Activated naive CD8-positive, alpha-beta T cell treated with anti-CD3 and anti-CD28 coated beads, Interleukin-2, amount 50 U/mL, for 24 hours (primary cell): ENCODE measurements at regions not wholly inside any gene's neighbourhood (a gene's known extent, or its start where the extent isn't known, plus 50 kb on each side); places are given as distances from the start of the nearest gene placed in this dataset.
"Not testable (repeated sequence)": the region's sequence is repeated elsewhere in the genome, so short reads cannot be mapped to it uniquely, and the experiment has no call there.

Experiments used
- ATAC-seq: fragments of 150-1000 bp; cut with Tn5 transposase; one replicate; pipeline ENCODE4 v1.10.0; 2021
- DNase-seq: peaks from one replicate; pipeline ENCODE4 v3.0.0; 2021
- H3K27ac Mint-ChIP-seq: one replicate; pipeline ENCODE4 v1.8.0; 2021; ENCODE audit warnings: mild to moderate bottlenecking, mixed read lengths
- H3K27me3 Mint-ChIP-seq: one replicate; pipeline ENCODE4 v1.8.0; 2021; ENCODE audit warnings: mixed read lengths
- H3K36me3 Mint-ChIP-seq: one replicate; pipeline ENCODE4 v1.8.0; 2021; ENCODE audit warnings: low read depth, mixed read lengths
- H3K4me1 Mint-ChIP-seq: one replicate; pipeline ENCODE4 v1.8.0; 2021; ENCODE audit warnings: mixed read lengths
- H3K4me3 Mint-ChIP-seq: one replicate; pipeline ENCODE4 v1.8.0; 2021; ENCODE audit warnings: mild to moderate bottlenecking, moderate library complexity, mixed read lengths
- H3K9me3 Mint-ChIP-seq: one replicate; pipeline ENCODE4 v1.8.0; 2021; ENCODE audit warnings: mixed read lengths

DNA sequence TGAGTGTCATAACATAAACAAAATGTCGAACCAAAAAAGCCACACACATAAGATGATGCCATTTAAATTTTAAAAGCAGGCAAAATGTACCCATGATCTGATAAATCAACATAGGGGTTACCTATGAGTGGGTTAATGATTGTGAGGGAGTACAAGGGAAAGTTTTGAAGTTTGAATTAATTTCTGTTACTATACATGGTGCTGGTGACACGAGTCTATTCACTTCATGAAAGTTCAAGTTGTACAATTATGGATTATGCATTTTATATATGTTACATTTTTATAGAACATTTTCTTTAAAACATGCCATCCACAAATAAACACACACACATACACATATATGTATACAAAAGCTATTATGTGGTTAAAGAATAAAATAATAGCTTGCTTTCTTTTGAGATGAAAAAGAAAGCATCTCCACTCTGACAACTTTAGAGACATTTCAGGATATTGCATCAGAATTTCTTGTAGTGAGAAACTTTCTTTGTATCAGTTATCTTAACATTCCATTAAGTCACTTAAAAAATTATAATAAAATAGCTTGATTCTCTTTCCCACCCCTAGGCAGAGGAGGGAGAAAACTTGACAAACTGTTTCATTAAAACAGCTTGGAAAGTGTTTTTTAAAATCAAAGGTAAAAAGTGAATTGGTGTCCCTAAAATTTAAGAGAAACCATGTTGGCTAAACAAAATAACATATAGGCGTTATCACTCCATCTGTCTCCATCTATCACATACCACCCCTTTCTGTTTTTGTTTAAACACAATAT, 891.8 kb upstream of the NDST4 start:
- Mint-ChIP-seq H3K36me3 (no peaks in the 10 kb centered on the region), H3K4me3 (no peak overlapping the region), H3K27ac (no peak overlapping the region), H3K9me3 (peaks cover 3% of the 10 kb centered on the region), H3K4me1 (no peaks in the 10 kb centered on the region), H3K27me3 (no peaks in the 10 kb centered on the region)
- DNase-seq (no peak), ATAC-seq (no peak)

DNA sequence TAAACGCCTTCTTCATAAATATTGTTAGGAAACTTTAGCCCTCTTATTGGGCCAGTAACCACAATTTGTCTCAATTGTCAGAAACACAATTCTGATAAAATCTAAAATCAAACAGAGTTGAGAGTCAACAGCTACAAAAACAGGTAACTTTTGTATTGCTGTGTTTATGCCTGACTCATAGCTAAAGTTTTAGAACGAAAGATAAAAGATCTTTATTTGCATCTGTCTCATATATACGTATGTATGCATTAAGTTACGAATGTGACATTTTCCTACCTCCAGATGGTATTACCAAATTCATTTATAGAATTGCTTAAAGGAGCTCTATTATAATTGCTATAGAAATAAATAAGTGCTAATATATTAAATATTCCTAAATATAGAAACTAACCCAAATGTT, 887.9 kb upstream of the NDST4 start:
- ATAC-seq, result no peak
- peaks cover 6% of the 10 kb centered on the region for H3K9me3 Mint-ChIP-seq
- H3K4me3 Mint-ChIP-seq, result no peak overlapping the region
- no peaks in the 10 kb centered on the region for H3K27me3 Mint-ChIP-seq
- no peaks in the 10 kb centered on the region for H3K36me3 Mint-ChIP-seq
- no peak overlapping the region for H3K27ac Mint-ChIP-seq
- no peak for DNase-seq
- H3K4me1 Mint-ChIP-seq, result no peaks in the 10 kb centered on the region

DNA sequence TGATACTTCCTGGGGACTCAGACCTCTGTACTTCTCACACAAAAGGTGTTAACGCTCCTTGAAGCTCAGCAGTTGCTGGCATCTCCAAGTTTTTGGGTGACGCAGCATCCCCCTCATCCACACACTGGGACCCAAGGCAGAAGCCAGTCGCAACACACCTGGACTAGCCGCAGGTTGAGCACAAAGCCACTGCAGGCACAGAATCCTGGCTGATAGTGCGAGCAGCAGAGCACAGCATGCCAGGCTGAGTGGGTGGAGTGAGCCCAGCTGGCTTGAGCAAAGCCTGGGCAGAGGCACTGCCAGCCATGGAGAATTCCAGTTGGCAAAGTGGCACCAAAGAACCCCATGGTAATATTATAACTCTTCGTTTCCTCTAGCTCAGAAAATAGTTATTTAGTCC, 873.2 kb upstream of the NDST4 start:
- H3K27me3 Mint-ChIP-seq, result no peaks in the 10 kb centered on the region
- no peak overlapping the region for H3K4me3 Mint-ChIP-seq
- H3K9me3 Mint-ChIP-seq, result no peaks in the 10 kb centered on the region
- no peak overlapping the region for H3K27ac Mint-ChIP-seq
- no peaks in the 10 kb centered on the region for H3K36me3 Mint-ChIP-seq
- no peak for ATAC-seq
- no peaks in the 10 kb centered on the region for H3K4me1 Mint-ChIP-seq
- no peak for DNase-seq

DNA sequence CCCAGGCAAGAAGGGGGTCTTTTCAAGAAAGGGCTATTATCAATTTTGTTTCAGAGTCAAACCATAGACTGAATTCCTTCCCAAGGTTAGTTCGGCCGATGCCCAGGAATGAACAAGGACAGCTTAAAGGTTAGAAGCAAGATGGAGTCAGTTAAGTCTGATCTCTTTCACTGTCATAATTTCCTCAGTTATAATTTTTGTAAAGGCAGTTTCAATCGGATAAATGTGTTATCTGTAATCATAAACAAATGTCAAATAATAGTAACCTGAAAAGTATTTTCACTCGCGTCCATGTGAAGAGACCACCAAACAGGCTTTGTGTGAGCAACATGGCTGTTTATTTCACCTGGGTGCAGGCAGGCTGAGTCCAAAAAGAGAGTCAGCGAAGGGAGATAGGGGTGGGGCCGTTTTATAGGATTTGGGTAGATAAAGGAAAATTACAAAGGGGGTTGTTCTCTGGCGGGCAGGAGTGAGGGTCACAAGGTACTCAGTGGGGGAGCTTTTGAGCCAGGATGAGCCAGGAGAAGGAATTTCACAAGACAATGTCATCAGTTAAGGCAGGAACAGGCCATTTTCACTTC, 862.1 kb upstream of the NDST4 start:
- not testable (repeated sequence) for H3K4me1 Mint-ChIP-seq, H3K9me3 Mint-ChIP-seq, H3K27ac Mint-ChIP-seq, H3K36me3 Mint-ChIP-seq, ATAC-seq, H3K4me3 Mint-ChIP-seq, DNase-seq, H3K27me3 Mint-ChIP-seq

DNA sequence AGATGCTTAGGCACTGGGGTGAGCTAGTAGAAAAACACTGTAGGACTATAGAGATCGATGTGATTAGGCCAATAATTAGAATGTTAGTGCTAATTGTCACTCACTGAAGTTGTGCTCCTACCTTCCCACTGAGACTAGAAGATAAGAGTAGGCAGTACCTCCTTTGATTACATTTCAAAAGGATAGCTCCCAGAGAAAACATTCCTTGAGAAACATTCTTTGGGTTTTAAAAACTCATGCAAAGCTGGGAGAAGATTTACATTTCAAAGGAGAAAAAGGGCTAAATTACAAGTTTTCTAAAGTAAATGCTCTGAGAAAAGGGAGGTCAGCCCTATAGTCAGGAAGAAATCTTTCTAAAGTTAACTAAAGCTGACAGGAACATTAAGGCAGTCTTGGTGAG, 860.3 kb upstream of the NDST4 start:
- DNase-seq, result no peak
- no peak overlapping the region for H3K4me3 Mint-ChIP-seq
- no peak for ATAC-seq
- no peak overlapping the region for H3K27ac Mint-ChIP-seq
- no peaks in the 10 kb centered on the region for H3K36me3 Mint-ChIP-seq
- H3K4me1 Mint-ChIP-seq, result no peaks in the 10 kb centered on the region
- no peaks in the 10 kb centered on the region for H3K9me3 Mint-ChIP-seq
- no peaks in the 10 kb centered on the region for H3K27me3 Mint-ChIP-seq

DNA sequence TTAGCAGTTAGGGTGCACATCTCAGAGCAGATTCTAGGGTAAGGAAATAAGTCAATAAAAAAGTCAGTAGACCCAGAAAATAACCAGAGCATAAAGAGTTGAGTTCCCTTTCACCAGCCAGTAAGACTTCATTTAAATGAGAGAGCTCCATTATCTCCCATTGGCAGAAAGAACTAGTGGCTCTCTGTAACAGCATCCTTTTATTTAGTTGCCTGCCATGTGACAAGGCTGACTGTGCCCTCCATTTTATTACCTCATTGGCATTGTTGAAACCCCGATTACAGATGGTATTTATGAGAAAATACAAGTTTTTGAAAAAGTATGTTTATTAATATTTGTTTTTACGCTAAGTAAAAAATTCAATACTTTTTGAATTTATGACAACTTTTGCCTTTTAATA, 859.5 kb upstream of the NDST4 start:
- Mint-ChIP-seq H3K9me3 (no peaks in the 10 kb centered on the region), H3K36me3 (no peaks in the 10 kb centered on the region), H3K4me3 (no peak overlapping the region), H3K27ac (no peak overlapping the region), H3K27me3 (no peaks in the 10 kb centered on the region), H3K4me1 (no peaks in the 10 kb centered on the region)
- ATAC-seq (no peak), DNase-seq (no peak)

DNA sequence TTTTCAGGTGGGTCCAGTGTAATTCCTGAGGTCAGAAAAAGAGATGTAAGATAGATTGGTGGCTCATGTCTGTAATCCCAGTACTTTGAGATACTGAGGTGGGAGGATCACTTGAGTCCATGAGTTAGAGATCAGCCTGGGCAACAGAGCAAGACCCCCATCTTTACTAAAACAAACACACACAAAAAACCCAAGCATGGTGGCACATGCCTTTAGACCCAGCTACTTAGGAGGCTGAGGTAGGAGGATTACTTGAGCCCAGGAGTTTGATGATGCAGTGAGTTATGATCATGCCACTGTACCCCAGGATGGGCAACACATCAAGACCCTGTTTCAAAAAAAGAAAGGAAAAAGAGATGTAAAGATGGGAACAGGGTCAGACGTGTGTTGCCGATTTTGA, 857.4 kb upstream of the NDST4 start:
- ATAC-seq (no peak), DNase-seq (no peak)
- Mint-ChIP-seq H3K27ac (no peak overlapping the region), H3K27me3 (no peaks in the 10 kb centered on the region), H3K4me1 (no peaks in the 10 kb centered on the region), H3K9me3 (no peaks in the 10 kb centered on the region), H3K36me3 (no peaks in the 10 kb centered on the region), H3K4me3 (no peak overlapping the region)

DNA sequence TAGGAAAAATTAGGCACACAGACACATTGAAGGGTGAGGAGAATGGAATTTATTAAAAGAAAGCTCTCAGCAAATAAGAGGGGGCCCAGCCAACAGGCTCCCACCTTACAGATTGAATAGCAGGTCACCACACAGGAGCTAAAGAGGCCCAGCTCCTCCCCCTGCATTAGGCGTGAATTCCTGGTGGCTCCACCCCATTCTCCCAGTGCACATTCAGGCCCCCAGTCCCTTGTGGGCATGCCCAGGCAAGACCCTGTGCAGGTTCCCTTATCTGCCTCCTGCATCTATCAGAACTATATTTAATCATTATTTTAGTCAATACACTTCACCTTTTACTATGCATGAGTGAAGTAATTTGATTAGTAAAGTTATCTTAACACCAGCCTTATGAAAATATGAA, 856.3 kb upstream of the NDST4 start:
- H3K36me3 Mint-ChIP-seq, result no peaks in the 10 kb centered on the region
- H3K4me1 Mint-ChIP-seq, result no peaks in the 10 kb centered on the region
- no peaks in the 10 kb centered on the region for H3K27me3 Mint-ChIP-seq
- H3K9me3 Mint-ChIP-seq, result no peaks in the 10 kb centered on the region
- H3K27ac Mint-ChIP-seq, result no peak overlapping the region
- no peak for ATAC-seq
- DNase-seq, result no peak
- no peak overlapping the region for H3K4me3 Mint-ChIP-seq

DNA sequence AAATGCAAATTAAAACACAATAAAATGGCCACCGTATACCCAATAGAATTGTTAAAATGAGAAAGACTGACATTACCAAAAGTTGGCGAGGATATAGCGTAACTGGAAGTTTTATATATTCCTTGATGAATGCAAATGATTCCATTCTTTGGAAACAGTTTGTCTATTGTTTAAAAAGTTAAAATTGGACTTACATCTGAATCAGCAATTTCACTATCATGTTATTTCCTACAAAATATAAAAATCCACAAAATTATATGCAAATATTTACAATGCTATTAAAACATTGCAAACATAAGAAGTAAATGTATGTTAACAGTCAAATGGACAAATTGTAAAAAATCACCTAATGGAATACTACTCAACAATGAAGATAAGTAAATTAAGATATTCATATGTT, 852.2 kb upstream of the NDST4 start:
- H3K4me3 Mint-ChIP-seq, result no peak overlapping the region
- no peak for DNase-seq
- H3K9me3 Mint-ChIP-seq, result no peaks in the 10 kb centered on the region
- no peak for ATAC-seq
- no peak overlapping the region for H3K27ac Mint-ChIP-seq
- no peaks in the 10 kb centered on the region for H3K36me3 Mint-ChIP-seq
- H3K27me3 Mint-ChIP-seq, result no peaks in the 10 kb centered on the region
- no peaks in the 10 kb centered on the region for H3K4me1 Mint-ChIP-seq

DNA sequence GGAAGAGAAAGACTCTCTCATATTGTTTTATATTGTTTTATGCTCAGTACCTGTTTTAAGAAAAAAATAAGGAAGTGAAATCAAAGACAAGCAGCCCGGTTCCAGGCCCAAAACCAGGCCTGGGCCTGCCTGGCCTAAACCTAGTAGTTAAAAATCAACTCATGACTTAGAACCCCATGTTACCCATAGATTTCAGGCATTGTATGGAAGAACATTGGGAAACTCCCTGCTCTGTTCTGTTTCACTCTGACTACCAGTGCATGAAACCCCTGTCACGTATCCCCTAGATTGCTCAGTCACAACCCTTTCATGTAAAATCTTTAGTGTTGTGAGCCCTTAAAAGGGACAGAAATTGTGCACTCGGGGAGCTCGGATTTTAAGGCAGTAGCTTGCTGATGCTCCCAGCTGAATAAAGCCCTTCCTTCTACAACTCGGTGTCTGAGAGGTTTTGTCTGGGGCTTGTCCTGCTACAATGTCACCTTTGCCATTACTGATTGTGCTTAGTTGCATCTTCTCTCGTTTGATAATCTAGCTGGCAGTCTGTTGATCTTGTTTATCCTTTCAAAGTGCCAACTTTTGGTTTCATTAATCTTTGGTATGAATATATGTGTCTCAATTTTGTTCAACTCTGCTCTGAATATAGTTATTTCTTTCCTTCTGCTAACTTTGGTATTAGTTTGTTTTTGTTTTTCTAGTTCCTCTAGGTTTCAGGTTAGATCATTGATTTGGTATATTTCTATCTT, 842.8 kb upstream of the NDST4 start:
- H3K4me1 Mint-ChIP-seq, H3K36me3 Mint-ChIP-seq, H3K9me3 Mint-ChIP-seq, H3K27ac Mint-ChIP-seq, H3K27me3 Mint-ChIP-seq, H3K4me3 Mint-ChIP-seq, DNase-seq, ATAC-seq: not testable (repeated sequence)

DNA sequence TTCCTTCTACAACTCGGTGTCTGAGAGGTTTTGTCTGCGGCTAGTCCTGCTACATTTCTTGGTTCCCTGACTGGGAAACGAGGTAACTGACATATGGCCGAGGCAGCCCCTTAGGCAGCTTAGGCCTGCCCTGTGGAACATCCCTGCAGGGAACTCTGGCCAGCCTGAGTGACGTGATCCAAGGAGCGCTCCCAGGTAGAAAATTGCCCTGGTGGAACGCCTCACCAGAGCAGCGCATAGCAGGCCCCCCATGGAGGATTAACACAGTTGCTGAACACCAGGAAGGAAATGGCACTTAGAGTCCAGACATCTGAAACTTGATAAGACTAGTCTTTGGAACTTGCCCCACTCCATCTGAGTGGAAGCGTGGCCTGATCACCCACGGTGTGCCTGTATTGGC, 837.4 kb upstream of the NDST4 start:
- ATAC-seq, result no peak
- H3K4me1 Mint-ChIP-seq, result peaks cover 2% of the 10 kb centered on the region
- H3K27me3 Mint-ChIP-seq, result no peaks in the 10 kb centered on the region
- no peak for DNase-seq
- no peak overlapping the region for H3K4me3 Mint-ChIP-seq
- H3K27ac Mint-ChIP-seq, result no peak overlapping the region
- H3K9me3 Mint-ChIP-seq, result no peaks in the 10 kb centered on the region
- H3K36me3 Mint-ChIP-seq, result no peaks in the 10 kb centered on the region

DNA sequence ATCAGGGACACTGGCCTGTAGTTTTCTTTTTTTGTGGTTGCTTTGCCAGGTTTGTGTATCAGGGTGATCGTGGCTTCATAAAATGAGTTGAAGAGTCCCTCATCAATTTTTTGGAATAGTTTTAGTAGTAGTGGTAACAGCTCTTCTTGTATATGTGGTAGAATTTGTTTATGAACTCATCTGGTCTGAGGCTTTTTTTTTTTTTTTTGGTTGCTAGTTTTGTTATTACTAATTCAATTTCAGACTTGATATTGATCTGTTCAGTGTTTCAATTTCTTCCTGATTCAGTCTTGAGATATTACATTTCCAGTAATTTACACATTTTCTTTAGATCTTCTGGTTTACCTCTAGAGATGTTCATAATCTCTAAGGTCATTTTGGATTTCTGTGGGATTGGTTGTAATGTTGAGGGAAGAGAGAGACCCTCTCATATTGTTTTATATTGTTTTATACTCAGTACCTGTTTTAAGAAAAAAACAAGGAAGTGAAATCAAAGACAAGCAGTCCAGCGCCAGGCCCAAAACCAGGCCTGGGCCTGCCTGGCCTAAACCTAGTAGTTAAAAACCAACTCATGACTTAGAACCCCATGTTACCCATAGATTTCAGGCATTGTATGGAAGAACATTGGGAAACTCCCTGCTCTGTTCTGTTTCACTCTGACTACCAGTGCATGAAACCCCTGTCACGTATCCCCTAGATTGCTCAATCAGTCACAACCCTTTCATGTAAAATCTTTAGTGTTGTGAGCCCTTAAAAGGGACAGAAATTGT, 836.7 kb upstream of the NDST4 start:
- not testable (repeated sequence) for ATAC-seq, H3K27ac Mint-ChIP-seq, H3K36me3 Mint-ChIP-seq, H3K4me1 Mint-ChIP-seq, H3K4me3 Mint-ChIP-seq, DNase-seq, H3K27me3 Mint-ChIP-seq, H3K9me3 Mint-ChIP-seq

DNA sequence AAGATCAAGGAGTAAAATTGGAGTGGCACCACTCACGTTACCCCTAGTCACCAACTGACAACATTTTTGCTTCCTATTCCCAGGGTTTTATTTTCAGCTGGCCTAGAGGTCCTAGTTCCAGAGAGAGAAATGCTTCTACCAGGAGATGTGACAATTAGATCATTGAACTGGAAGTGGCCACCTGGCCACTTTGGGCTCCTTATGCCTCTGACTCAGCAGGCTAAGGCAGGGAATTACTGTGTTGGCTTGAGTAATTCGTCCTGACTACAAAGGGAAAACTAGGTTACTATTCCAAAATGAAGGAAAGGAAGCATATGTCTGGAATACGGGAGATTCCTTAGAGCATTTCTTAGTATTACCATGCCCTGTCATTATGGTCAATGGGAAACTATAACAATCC, 831.6 kb upstream of the NDST4 start:
- Mint-ChIP-seq H3K36me3 (no peaks in the 10 kb centered on the region), H3K27ac (no peak overlapping the region), H3K4me3 (no peak overlapping the region), H3K9me3 (peaks cover 4% of the 10 kb centered on the region), H3K27me3 (no peaks in the 10 kb centered on the region), H3K4me1 (no peaks in the 10 kb centered on the region)
- ATAC-seq, result no peak
- no peak for DNase-seq

DNA sequence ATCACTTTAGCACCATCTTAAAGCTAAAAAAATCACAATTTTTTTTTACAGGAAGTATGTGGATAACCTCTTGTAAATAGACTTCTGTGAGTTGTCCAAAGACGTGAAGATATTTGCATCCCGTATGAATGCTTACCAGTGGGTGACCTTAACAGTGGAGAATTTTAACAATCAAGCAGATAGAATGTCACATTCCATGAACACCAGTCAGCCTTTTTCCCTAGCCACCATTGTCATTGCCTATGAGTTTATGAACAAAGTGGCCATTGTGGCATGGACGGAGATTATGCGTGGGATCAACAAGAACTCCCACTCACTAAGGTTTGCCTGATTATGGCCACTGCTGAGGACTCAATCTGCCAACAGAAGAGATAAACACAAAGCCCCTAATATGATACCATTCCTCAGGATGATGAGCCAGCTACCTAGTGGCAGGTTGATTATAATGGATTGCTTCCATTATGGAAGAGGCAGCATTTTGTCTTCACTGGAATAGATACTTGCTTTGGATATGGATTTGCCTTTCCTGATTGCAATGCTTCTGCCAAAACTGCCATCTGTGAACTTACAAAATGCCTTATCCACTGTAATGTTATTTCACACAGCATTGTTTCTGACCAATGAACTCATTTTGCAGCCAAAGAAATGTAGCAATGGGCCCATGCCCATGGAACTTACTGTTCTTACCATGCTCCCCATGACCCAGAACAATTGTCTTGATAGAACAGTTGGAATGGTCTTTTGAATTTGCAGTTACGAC, 830.9 kb upstream of the NDST4 start:
- DNase-seq (no peak), ATAC-seq (no peak)
- Mint-ChIP-seq H3K4me1 (no peaks in the 10 kb centered on the region), H3K27me3 (no peaks in the 10 kb centered on the region), H3K27ac (no peak overlapping the region), H3K9me3 (peaks cover 4% of the 10 kb centered on the region), H3K36me3 (no peaks in the 10 kb centered on the region), H3K4me3 (no peak overlapping the region)
